ENCODE measurements at regions not wholly inside any gene's neighbourhood (a gene's known extent, or its start where the extent isn't known, plus 50 kb on each side); places are given as distances from the start of the nearest gene placed in this dataset.

- H3K9me3 ChIP-seq (ENCODE audit: insufficient read depth in 2 of 2, low read depth in 1 of 2, low read length in 1 of 2): no peaks in the 10 kb centered on the region
- H3K4ac ChIP-seq (replicated peaks; ENCODE audit: insufficient read length, low read depth, low read length): no peak overlapping the region
- no peaks in the 10 kb centered on the region for H3K79me2 ChIP-seq (ENCODE audit: control insufficient read depth in 1 of 2, insufficient read depth in 2 of 2, low read length in 2 of 2)
- no peak overlapping the region for H4K8ac ChIP-seq (ENCODE audit: extremely low read depth, insufficient read depth, low read length)
- H4K91ac ChIP-seq (replicated peaks; ENCODE audit: insufficient read length, low read length): no peak overlapping the region
- H2AFZ ChIP-seq (ENCODE audit: low read length): no peak overlapping the region
- no peak overlapping the region for H3K9ac ChIP-seq (replicated peaks in 1 of 4; ENCODE audit: extremely low read depth in 1 of 4, low read depth in 3 of 4, low read length in 3 of 4)
- H3K23ac ChIP-seq (ENCODE audit: insufficient read length): no peak overlapping the region
- ChIA-PET CTCF (ENCODE audit: partially characterized antibody) (interaction anchor here (0.7 kb wide), 1 partner anchor 57 kb away, joined by 4 read pairs; no protein-coding TSS in a partner anchor), POLR2A (ENCODE audit: partially characterized antibody) (no interaction called here)
- peaks cover 9% of the 10 kb centered on the region; the same call in 1 of the 2 replicates for H3K23me2 ChIP-seq (ENCODE audit: low read depth, low read length)
- H4K20me1 ChIP-seq (replicated peaks in 1 of 2; ENCODE audit: control insufficient read depth in 1 of 2, insufficient read depth in 2 of 2, low read length in 2 of 2): peaks cover 0 to 6% of the 10 kb centered on the region in 2 experiments
- no peak overlapping the region for H2BK20ac ChIP-seq (ENCODE audit: low read length)
- no peak overlapping the region for H2BK120ac ChIP-seq (replicated peaks; ENCODE audit: low read depth, low read length)
- H4K5ac ChIP-seq (ENCODE audit: insufficient read length, low read depth, low read length): no peak overlapping the region
- H3K4me1 ChIP-seq (replicated peaks in 1 of 4; ENCODE audit: control insufficient read depth in 3 of 4, insufficient read depth in 4 of 4, low read length in 3 of 4): no peaks in the 10 kb centered on the region
- FAIRE-seq: no peak
- DNase-seq (ENCODE audit: low read depth in 1 of 2, low spot score in 2 of 2): no peak
- no peak overlapping the region for H3K4me2 ChIP-seq (ENCODE audit: insufficient read depth in 1 of 2, low read depth in 2 of 2, low read length in 2 of 2)
- no peak overlapping the region for H3K56ac ChIP-seq (replicated peaks; ENCODE audit: insufficient read length, low read depth, low read length)
- no peak overlapping the region for H3K4me3 ChIP-seq (ENCODE audit: extremely low read depth in 1 of 4, insufficient read depth in 2 of 4, low read depth in 3 of 4, low read length in 4 of 4)
- H3K27me3 ChIP-seq (replicated peaks in 1 of 4; ENCODE audit: control insufficient read depth in 3 of 4, extremely low read depth in 1 of 4, insufficient read depth in 3 of 4, low read length in 3 of 4): no peaks in the 10 kb centered on the region; a peak in 1 of 7 replicates
- no peak overlapping the region for H2BK15ac ChIP-seq (ENCODE audit: low read length)
- H2BK5ac ChIP-seq (ENCODE audit: low read depth, low read length): no peak overlapping the region
- no peak overlapping the region for H3K18ac ChIP-seq (ENCODE audit: extremely low read depth, low read length)
- H2AK5ac ChIP-seq (ENCODE audit: low read depth, low read length): no peak overlapping the region
- H2BK12ac ChIP-seq (ENCODE audit: low read depth, low read length): no peak overlapping the region
- H3K27ac ChIP-seq (ENCODE audit: low read depth, low read length): no peak overlapping the region
- H3K79me1 ChIP-seq (ENCODE audit: low read depth, low read length): no peaks in the 10 kb centered on the region
- 75% methylated on average over 7 of the region's 8 CpGs; no CpG with 5 or more reads in 1 of the 2 experiments for WGBS, 2 experiments (ENCODE audit: extremely low coverage in 1 of 2, insufficient coverage in 1 of 2, insufficient read length in 1 of 2, insufficient replicate concordance in 2 of 2, low coverage in 1 of 2, low lambda C conversion rate in 2 of 2, missing lambda C conversion rate in 1 of 2)
- H3K36me3 ChIP-seq (ENCODE audit: control insufficient read depth in 2 of 4, insufficient read depth in 4 of 4, low read length in 3 of 4): no peaks in the 10 kb centered on the region
- H3K14ac ChIP-seq (ENCODE audit: insufficient read length): no peak overlapping the region
- TF ChIP-seq CREB1 (IDR thresholded peaks at IDR 0.05) (no peak), RAD21 (IDR thresholded peaks at IDR 0.05 in 1 of 2, conservative IDR thresholded peaks at IDR 0.05 in 1 of 2; ENCODE audit: low read depth in 2 of 2, low read length in 2 of 2) (no peak), GTF2F1 (IDR thresholded peaks at IDR 0.05; ENCODE audit: borderline replicate concordance, low read depth, low read length) (no peak), USF2 (IDR thresholded peaks at IDR 0.05; ENCODE audit: low read length) (no peak), PHF8 (conservative IDR thresholded peaks at IDR 0.05; ENCODE audit: low read depth, low read length) (no peak), TAF7 (optimal IDR thresholded peaks at IDR 0.05; ENCODE audit: borderline replicate concordance, low read depth, low read length) (no peak), TCF12 (IDR thresholded peaks at IDR 0.05; ENCODE audit: low read depth, low read length) (no peak), MAX (IDR thresholded peaks at IDR 0.05) (no peak), SP2 (IDR thresholded peaks at IDR 0.05; ENCODE audit: low read length) (no peak), ASH2L (IDR thresholded peaks at IDR 0.05; ENCODE audit: low read length) (no peak), CHD2 (IDR thresholded peaks at IDR 0.05; ENCODE audit: low read length) (no peak)
Measured at GRCh38 chr1:18045621-18046020, 62.0 kb upstream of the IGSF21 start.
